GM19023 (cell line): ENCODE measurements at regions not wholly inside any gene's neighbourhood (a gene's known extent, or its start where the extent isn't known, plus 50 kb on each side); places are given as distances from the start of the nearest gene placed in this dataset.
"Not testable (repeated sequence)": the region's sequence is repeated elsewhere in the genome, so short reads cannot be mapped to it uniquely, and the experiment has no call there.

ENCODE experiments used
- ATAC-seq: cut with Tn5 transposase; IDR thresholded peaks from one replicate; pipeline ENCODE4 v1.9.1; 2021; ENCODE audit warnings: mild to moderate bottlenecking, moderate library complexity; ENCODE audit not compliant: unreplicated experiment

- ATAC-seq: no peak
Observed at GRCh38 chr10:78207216-78207615, 173.6 kb downstream of the RPS24 start.

DNA sequence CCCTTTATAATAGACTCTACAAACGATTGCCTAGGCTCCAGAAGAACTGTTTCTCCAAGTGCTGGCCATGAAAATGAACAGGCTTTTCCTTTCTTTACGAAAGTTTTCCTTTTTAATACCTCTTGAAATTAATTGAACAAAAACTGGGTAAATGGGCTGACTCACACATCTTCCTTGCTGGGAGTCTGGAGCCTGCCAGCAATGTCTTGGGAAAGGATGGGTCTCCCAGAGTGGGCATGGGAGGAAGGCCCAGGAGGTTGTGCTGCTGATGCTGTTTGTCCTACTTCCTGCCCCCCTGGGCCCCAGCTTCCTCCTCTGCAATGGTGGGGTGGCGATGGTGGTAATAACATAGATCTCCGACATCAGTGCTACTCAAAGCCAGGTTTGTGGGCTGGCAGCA lies 174.1 kb downstream of the RPS24 start:
- no peak for ATAC-seq

DNA sequence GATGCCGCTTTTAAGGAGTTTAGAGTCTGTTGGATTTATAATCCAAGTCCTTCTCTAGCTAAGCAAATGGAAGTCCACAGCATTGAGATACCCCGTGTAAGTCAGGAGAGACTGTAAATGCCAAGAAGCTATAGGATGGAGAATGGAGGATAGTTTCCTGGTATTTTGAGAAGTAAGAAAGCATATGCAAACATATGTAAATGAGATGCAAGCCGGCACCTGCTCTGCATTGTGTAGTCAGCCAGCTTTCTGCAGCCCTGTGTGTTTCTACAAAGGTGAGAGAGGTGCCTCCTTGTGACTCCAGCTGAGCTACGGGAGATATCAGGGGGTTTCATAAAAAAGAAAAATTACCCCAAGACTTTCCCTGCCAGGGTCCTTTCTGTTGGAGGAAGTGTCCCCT lies 176.3 kb downstream of the RPS24 start:
- ATAC-seq: no peak

- ATAC-seq: no peak
Observed at GRCh38 chr10:78210548-78210947, 176.9 kb downstream of the RPS24 start.

DNA sequence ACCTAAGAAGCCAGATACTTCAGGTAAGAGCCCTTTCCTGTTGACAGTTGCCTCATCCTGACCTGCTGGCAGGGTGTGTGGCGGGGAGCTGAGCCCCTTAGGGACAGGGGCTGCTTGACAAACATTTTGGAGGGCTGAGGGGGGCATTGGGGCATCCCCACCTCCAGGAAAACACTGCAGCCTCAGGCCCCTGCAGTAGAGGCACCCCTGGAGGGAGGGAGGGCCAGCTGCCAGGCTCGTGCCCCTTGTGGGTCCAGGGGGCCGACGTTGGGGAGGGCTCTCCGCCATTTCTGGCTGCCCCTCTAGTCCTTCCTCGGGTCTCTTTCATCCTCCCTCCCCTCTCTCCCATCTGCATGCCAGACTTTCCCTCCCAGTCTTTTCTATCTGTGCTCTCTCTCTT lies 177.3 kb downstream of the RPS24 start:
- ATAC-seq: no peak

- no peak for ATAC-seq
Observed at GRCh38 chr10:78211561-78212051, 177.9 kb downstream of the RPS24 start.

GRCh38 chr10:78212060-78212785 lies 178.6 kb downstream of the RPS24 start:
- ATAC-seq: no peak

DNA sequence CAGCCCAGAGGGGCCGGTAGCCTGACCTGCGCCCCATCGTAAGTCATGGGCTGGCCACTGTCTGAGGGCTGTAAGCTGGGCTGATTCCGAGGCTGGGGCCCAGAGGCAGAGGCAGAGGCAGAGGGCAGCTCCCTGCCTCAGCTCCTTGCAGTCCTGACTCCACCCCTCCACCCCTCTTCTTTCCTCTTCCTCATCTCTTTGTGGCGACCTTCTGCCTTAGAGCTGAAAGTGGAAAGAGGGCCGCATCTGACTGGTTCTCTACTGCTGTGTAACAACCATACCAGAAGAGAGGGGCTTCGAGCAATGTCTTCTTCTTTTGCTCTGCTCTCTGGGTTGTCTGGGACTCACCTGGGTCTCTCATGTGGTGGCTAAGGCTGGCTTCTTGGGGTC lies 179.1 kb downstream of the RPS24 start:
- ATAC-seq: no peak

- no peak for ATAC-seq
Observed at GRCh38 chr10:78214955-78215354, 181.3 kb downstream of the RPS24 start.

DNA sequence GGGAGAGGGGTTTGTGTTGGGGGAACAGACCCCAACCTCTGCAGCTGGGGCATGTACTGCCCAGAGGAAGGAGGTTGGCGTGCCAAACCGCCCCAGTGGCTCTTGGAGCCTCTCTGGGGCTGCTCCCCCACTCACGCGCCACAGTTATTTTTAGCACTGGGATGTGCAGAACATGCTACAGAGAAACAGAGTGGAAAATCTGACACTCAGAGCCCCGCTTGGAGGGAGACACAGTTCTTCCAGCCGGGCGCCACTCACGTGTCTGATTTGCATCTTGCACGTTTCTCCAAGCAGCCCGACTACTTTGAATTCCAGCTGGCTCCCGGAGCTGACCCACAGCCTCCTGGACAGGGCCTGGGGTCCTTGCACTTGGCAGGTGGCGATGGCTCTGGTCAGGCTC lies 182.0 kb downstream of the RPS24 start:
- ATAC-seq: no peak

GRCh38 chr10:78217336-78217735 lies 183.7 kb downstream of the RPS24 start:
- no peak for ATAC-seq

- no peak for ATAC-seq
Observed at GRCh38 chr10:78218798-78219490, 185.3 kb downstream of the RPS24 start.

DNA sequence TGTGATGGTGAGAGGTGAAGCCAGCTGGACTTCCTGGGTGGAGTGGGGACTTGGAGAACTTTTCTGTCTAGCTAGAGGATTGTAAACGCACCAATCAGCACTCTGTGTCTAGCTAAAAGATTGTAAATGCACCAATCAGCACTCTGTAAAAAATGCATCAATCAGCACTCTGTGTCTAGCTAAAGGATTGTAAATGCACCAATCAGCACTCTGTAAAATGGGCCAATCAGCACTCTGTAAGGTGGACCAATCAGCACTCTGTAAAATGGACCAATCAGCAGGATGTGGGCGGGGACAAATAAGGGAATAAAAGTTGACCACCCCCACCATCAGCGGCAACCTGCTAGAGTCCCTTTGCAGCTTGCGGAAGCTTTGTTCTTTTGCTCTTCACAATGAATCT lies 185.9 kb downstream of the RPS24 start:
- not testable (repeated sequence) for ATAC-seq

DNA sequence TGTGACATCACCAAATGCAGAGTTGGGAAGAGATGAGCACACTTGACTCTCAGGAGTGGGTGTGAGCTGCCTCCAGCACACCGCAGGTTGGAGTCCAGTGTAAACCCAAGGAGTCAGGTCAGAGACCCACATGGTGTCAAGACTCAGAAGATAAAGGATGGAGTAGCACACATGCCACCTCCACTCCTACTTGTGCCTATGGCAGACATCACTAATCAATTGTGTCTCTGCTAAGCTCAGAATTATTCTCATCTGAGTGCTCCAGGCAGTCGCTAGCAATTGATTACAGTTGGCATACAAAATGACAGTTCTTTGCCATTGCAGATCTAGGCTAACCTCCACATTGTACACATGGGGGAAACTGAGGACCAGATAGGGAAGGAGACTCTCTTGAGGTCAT lies 187.1 kb downstream of the RPS24 start:
- ATAC-seq: no peak

DNA sequence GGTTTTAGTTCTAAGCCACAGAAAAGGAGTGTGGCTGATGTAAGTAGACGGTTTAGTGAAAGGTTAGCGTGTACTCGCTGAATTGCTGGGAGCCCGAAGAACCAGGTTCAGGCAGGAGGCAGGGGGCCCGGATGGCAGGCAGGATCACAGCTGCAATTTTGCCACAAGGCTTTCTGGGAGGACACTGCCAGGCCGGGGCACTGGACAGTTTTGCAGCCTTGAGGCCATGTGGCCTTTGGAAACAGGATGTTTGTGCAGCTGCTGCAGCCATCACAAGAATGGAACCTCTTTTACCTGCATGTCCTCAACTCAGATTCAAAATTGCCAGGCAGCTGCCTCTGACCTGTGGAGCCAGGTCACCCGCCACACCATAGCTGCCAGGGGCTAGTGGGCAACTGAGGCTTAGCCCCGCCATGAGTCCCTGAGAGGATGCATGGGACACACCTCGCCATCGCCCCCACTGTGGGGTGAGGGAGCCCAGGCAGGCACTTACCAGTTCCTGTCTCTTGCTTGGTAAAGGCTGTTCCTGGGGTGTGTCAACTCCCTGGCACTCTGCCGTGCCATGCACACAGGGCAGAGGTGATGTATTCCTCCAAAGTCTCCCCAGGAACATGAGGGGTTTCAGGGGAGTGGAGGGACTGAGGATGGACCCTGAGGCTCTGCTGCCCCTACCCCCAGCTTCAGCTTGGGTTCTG lies 188.6 kb downstream of the RPS24 start:
- ATAC-seq: no peak

DNA sequence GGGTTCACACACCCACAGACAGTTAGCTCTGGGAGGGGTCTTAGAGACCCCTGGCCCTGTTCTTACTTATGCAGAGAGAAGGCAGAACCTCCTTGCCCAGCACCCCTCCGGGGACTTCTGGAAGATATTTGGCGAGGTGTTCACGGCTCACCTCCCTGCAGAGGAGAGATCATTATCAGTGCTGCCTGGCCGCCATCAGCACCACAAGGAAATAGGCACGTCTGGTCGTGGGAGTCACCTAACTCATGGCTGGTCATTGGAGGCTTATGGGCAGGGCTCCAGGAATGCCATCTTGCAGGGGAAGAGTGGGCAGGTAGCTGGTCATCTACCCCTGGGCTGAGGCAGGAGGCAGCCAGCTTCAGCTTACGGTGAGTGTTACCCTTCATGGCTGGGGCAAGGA lies 189.4 kb downstream of the RPS24 start:
- ATAC-seq: no peak

DNA sequence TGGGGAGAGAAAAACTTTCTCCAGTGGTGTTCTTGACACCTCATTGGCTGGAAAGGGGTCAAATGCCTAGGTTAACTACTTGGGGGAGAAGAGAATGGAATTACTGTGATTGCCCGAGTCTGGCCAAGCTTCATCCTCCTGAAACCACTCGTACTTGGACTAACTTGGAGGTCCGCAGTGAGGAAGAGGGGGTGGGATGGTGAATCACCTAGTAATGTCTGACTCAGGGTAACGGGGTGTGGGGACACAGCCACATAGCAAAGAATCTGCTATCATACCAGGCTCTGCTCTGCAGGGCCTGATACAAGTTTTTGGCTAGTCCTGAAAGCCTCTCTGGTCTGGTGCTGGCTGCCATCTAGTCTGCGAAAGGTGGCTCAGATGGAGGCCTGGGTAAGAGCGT lies 190.9 kb downstream of the RPS24 start:
- no peak for ATAC-seq

- no peak for ATAC-seq
Observed at GRCh38 chr10:78225594-78225993, 191.9 kb downstream of the RPS24 start.

DNA sequence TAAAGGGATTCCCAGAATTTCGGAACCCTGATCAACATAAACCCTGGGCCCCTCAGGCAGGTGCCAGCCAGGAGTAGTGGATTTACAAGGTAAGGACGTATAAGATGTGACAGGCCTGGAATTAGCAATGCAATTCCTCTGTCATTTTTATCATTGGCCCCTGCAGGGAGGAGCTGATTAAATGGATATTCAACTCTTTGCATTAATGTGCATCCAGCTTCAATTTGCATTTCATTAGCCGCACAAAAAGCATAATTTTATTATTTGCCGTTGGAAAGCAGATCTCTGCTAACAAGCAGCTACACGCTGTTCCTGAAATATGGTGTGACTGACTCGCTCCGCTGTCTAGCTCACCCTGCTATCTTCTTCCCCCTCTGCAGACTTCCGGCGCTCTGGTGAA lies 195.8 kb downstream of the RPS24 start:
- no peak for ATAC-seq

DNA sequence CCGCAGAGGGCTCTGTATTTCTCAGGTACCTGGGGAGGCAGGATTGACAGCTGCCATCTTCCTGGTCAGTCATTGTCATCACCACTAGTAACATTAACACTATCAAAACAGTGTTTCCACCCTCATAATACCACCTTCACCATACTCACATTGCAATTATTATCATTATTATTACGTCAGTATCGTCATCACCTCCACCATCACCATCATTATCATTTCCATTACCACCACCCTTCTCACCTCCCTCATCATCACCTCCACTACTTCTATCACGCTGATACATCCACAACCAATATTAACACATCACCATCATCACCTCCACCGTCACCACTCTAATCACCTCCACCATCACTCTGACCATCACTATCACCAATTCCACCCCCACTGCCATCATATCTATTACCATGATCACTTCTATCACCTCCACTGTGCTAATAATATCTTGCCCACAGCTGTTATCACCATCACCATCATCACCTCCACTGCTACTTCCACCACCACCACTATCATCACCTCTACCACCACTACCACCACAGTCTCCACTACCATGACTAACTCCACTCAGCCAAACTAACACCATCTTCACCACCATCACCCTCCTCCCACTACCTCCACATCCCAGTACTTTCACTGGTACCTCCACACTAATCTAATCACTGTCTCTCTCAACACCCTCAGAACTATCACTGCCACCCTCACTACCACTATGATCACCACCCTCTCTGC lies 196.4 kb downstream of the RPS24 start:
- no peak for ATAC-seq

DNA sequence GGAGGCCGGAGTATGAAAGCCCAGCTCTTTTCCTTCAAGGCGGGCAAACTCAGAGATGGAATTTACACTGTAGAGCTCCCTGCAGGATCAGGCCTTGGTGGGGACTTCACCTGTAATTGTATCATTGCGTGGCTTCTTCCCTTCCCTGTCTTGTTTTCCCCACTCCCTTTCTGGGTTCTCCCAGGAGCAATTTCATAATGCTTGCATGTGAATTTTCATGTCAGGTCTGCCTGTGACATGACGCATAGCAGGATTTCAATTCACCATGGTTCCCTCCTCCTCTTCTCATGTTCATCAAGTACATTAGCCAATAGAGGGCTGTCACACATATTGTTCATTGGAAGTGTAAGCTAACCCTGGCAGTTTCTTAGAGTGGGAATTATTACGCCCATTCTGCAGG lies 197.7 kb downstream of the RPS24 start:
- no peak for ATAC-seq
